Epithelial cell of prostate (primary cell): ENCODE measurements at regions not wholly inside any gene's neighbourhood (a gene's known extent, or its start where the extent isn't known, plus 50 kb on each side); places are given as distances from the start of the nearest gene placed in this dataset.

ENCODE experiments used
- DNase-seq: peaks from one replicate; pipeline ENCODE4 v3.0.0-alpha.2; 2011; ENCODE audit warnings: low read depth, low spot score
- H3K27ac ChIP-seq: fragments of 450-650 bp; 2 replicates; pipeline ENCODE4 v1.5.1; 2017; ENCODE audit warnings: mild to moderate bottlenecking

DNA sequence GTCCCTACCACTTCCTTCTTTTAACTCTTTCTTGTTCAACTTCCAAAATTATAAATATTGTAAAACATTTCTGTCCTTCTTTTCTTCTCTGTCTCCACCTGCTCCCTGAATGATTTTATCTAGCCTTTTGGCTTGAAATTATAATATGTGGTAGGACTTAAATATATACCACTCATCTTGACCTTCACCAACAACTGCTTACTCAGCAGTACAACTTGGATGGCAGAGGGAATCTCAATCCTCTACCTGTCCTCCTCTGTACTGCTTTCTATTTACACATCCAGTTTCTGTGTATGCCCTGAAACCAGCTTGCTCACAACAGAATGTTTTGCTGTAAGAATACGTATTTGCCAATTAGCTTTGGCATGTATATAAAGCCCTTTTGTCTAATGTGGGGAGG is 1392.5 kb downstream of the EPHA7 start:
- no peak for DNase-seq
- no peak overlapping the region for H3K27ac ChIP-seq

DNA sequence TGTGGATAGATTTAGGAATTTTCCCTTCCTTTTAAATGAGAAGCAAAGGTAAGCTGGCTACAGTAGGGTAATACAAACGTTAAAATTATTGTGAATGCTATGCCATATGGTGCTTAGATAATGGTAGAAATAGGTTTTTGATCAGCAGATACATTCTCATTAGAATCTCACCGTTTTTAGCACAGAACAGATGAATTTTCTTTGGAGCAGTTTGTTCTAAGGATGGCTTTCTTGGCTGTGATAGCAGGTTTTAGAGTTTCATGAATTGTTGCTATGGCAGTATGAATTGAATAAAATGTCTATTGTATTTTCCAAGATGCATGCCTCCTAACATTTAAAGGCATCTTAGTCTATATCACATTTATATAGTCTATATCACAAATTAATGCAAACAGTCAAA is 1394.5 kb downstream of the EPHA7 start:
- no peak for DNase-seq
- H3K27ac ChIP-seq, result no peak overlapping the region

DNA sequence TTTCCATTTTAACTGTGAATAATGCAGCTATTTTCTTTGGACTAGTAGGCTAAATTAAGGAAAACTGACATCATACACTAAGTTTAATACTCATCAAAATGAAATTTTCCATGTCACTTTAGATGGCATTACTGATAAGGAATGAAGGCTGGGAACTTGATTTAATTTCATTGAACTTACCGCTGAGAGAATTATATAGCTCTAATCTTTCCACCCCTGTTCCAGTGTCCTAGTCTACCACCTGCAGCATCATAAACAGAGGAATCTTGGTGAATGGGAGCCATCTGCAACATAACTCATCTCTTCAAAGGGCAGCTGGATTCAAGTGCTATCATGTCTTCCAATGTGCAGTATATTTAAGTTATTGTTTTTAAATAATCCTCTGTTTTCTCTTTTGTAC is 1395.2 kb downstream of the EPHA7 start:
- DNase-seq, result no peak
- H3K27ac ChIP-seq, result no peak overlapping the region

DNA sequence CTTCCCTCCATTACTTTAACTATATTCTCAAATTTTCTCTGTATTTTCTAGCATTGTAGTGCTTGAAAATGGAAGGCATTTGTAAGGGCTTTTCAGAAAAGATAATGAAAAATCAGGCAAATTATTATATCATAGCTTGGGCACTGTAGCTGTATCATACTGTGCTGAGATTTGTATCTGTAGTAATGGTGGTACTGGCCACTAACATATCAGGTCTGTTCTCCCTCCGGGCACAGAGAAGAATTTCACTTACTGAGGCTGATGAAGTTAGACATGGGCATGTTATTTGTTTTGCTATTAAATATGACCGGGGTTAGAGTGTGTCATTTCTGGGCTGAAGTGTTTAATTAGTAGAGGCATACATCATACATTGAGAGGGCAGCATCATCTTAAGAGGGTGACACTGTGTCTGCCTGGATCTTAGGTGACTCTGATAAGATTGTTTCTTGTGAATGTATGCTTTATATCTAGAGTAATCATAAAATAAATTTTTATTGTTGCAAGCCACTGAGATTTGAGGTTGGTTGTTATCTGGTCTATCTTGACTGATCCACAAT is 1395.9 kb downstream of the EPHA7 start:
- DNase-seq, result no peak
- no peak overlapping the region for H3K27ac ChIP-seq

DNA sequence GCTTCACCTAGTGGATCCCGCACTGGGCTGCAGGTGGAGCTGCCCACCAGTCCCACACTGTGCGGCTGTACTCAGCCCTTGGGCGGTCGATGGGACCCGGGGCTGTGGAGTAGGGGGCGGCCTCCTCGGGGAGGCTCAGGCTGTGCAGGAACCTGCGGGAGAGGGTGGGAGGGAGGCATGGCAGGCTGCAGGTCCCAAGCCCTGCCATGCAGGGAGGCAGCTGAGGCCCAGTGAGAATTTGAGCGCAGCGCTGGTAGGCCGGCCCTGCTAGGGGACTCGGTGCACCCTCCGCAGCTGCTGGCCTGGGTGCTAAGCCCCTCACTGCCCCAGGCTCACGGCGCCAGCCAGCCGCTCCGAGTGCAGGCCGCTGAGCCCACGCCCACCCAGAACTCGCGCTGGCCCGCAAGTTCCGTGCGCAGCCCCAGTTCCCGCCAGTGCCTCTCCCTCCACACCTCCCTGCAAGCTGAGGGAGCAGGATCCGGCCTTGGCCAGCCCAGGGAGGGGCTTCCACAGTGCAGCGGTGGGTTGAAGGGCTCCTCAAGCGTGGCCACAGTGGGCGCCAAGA is 1407.6 kb downstream of the EPHA7 start:
- H3K27ac ChIP-seq, result no peak overlapping the region
- DNase-seq, result no peak

DNA sequence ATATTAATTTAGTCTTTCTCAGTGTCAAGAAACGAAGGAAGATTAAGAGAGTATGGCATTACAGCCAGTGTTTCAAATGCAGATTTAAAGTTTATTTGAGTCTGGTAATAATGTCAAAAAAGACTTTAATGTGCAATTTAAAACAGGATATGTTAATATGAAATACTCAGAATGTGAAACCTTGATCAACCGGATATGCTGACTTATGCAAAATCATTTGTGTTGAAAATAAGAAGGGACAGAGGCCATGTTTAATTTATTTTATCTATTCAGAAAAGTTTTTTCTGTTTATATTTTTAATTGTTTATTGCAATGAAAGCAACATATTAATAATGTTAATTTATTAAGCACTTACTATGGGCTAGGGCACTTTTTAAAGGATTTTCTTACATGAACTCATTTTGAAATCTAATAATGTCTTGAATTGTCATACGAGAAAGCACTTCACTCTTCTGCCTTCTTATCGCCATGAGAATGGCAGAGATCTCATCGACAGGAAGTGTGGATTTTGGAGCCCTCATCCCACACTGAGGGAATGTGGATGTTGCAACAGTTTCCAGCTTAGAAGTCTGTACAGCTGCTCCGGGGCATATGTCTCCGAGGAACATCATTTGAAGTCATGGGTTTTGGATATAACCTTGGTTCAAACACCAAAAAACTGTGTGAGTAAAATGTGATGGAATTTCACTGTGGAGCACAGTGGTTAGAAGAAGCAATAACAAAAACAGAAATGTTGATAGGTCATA is 1410.4 kb downstream of the EPHA7 start:
- no peak for DNase-seq
- no peak overlapping the region for H3K27ac ChIP-seq

DNA sequence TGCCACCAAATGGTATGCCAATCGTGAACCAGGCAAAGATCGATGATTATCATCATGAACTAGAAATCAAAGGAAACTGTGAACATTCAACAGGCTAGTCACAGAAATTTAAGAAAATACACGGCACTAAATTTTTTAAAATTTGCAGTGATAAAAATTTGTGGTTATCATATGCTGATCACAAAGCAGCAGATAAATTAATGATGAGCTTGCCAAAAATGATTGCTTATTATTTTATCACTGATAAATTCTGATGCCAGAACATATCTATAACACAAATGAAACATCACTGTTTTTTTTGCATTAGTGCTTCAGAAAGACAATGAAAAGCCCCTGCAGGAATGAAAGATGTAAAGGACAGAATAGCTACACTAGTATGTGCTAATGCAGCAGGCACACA is 1413.2 kb upstream of the MAP3K7 start:
- no peak overlapping the region for H3K27ac ChIP-seq
- DNase-seq, result no peak

DNA sequence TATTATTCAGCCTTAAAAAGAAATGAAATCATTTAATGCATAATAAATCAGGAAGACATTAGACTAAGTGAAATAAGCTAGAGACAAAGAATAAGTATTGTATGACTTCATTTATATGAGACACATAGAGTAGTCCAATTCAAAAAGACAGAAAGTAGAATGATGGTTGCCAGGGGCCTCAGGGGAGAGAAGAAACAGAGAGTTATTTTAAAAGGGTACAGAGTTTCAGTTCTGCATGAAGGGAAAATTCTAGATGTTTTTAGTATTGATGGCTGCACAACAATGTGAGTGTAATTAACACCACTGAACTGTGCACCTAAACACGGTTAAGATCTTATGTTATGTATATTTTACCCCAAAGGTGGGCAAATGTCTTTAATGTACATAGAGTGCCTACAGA is 1407.9 kb upstream of the MAP3K7 start:
- DNase-seq, result no peak
- no peak overlapping the region for H3K27ac ChIP-seq

DNA sequence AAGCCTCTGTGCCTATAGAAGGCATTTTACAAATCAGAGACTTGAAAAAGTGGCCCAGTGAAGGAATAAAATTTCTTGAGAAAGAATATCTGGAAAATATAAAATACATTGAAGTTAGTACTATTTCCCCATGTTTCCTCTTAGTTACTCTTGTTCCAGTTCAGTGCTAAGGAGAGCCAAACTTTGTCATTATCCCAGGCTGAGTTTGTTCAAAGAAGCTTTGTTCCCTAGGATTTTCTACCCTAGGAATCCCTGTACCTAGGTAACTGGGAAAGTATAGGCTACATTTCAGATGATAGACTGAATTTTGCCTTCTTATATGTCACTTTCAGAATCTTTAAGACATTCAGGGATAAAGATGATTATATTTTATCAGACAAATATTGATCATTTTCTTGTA is 1395.7 kb upstream of the MAP3K7 start:
- DNase-seq, result no peak

DNA sequence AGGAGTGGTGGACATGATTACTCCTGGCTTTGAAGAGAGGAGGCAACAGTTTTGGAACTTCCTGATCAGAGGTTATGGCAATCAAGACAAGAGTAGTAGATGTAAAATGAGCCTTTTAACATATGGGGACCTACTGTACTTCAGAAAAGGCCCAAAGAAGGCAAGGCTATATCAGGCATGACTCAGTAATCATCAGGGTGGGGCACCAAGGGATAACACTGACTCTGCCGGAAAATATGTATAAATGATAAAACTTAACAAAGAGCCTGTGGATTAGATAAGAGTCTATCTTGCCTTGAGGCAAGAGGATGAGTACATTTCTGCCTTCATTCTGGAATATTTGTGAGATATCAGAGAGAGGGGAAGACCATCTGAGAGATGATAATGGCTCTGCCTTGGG is 1389.9 kb upstream of the MAP3K7 start:
- no peak for DNase-seq
- H3K27ac ChIP-seq, result no peak overlapping the region

More for the DNA sequence above, 1395.7 kb upstream of the MAP3K7 start:
- H3K27ac ChIP-seq, result no peak overlapping the region

DNA sequence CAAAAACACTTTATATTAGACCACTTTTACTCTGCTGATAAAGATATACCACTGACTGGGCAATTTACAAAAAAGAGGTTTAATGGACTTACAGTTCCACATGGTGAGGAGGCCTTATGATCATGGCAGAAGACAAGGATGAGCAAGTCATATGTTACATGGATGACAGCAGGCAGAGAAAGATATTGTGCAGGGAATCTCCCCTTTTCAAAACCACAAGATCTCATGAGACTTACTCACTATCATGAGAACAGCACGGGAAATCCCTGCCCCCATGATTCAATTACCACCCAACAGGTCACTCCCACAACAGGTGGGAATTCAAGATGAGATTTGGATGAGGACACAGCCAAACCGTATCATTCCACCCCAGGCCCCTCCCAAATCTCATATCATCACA is 1383.8 kb upstream of the MAP3K7 start:
- no peak overlapping the region for H3K27ac ChIP-seq
- DNase-seq, result no peak

DNA sequence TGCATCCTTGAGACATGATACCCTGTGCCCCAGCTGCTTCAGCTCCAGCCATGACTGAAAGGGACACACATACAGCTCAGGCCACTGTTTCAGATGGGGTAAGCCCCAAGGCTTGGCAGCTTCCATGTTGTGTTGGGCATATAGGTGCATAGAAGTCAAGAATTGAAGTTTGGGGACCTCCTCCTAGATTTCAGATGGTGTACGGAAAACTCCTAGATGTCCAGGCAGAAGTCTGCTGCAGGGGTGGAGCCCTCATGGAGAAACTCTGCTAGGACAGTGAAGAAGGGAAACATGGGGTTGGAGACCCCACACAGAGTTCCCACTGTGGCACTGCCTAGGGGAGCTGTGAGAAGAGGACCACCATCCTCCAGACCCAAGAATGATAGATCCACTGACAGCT is 1379.0 kb upstream of the MAP3K7 start:
- no peak overlapping the region for H3K27ac ChIP-seq
- DNase-seq, result no peak

DNA sequence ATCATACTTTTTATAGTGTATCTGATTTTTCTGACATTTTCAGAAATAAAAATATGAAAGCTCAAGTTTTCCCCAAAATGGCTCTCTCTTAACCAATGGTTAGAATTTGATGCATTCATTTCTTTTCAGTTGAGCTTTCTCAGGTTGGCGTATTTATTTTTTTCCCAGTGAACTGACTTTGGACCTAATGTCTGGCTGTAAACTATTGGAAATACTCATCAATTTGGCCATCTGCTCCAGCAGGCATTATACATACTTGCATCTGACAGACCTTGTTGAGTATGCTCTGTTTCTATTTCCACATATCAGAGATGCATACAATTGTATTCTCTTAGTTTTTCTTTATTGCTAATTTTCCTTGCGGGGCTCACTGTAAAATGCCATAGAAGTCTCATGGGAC is 1374.8 kb upstream of the MAP3K7 start:
- no peak for DNase-seq
- H3K27ac ChIP-seq, result no peak overlapping the region

DNA sequence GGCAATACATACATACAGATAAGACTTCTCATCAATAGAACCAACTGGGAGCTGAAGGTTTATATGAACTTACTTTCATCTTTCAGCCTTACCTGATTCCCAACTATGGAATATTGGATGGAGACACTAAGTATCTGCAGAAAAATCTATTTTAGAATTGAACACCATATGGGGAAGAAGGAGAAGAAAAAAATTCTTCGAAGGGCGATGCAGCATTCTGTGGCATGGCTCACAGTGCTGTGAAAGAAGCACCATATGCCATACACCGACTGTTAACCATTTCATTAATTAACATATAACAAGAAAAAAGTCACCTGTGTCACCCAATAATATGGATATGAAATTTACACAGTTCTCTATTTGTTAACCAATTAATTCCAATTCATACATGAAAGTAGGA is 1374.4 kb upstream of the MAP3K7 start:
- H3K27ac ChIP-seq, result no peak overlapping the region
- no peak for DNase-seq

DNA sequence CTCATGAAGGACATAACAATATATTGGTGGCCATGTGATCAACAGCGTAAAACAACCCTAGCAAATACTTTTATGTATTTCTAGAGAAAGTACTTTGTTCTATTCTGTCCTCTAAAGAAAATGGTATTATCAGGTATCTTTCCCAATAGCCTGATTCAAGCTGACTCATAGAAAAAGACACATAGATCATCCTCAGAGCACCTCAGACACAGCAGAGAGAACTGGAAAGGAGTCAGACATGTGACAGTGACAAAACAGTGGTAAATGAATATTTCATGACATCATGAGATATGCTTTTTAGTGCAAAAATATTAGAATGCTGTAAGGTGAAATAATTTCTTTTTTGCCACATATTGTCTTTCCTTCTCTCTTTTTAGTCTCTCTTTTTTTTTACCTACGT is 1355.0 kb upstream of the MAP3K7 start:
- no peak for DNase-seq
- no peak overlapping the region for H3K27ac ChIP-seq

DNA sequence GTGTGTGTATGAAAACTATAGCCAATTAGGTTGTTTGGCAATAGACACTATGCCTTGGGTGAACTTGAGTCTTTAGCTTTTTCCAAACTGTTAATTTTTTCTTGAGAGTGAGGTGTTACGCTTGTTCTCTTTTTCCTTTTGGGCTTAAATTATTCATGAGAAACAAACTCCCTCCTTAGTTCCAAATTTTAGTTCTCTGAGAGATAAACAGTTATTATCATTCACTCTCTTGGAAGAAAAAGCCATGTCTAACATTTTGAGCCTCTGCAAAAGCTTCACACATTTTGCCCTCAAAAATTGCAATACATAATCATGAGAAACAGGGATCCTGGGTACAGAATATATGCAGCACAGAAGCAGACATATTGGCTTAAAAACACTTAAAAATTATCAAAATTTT is 1353.9 kb upstream of the MAP3K7 start:
- no peak overlapping the region for H3K27ac ChIP-seq
- DNase-seq, result no peak

DNA sequence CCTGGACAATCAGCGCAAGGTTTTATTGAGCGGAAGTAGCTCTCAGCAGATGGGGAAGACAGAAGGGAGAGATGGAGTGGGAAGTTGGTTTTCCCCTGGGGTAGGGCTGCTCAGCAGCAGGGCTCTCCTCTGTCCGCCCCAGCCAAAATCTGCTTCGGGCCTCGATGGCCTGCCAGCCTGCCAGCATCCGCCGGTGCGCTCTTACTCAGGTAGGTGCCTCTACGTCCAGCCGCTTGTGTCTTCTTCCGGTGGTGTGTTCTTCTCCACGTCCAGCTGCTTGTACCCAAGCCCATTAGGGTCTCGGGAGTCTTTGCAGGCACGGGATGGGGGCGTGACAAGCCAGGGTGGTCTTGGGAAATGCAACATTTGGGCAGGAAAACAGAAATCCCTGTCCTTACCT is 1340.0 kb upstream of the MAP3K7 start:
- DNase-seq, result no peak
- H3K27ac ChIP-seq, result no peak overlapping the region

DNA sequence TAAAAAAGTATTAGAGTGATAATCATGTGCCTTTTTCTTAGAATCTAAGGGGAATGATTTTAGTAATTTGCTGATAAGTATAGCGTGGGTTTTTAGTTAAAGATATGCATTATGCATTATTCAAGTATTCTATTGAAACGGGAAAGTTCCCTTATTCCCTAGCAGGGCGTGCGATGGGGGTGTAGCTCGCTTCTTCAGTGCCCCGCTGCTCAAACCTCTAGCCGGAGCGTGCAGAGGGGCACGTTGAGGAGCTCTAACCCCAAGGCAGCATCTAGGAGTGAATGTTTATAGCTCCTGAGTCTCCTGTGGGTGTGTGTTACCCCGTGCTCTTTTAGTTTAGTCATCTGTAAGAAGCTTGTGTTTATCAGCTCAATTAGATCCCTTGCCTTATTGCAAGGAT is 1339.5 kb upstream of the MAP3K7 start:
- DNase-seq, result no peak
- no peak overlapping the region for H3K27ac ChIP-seq

DNA sequence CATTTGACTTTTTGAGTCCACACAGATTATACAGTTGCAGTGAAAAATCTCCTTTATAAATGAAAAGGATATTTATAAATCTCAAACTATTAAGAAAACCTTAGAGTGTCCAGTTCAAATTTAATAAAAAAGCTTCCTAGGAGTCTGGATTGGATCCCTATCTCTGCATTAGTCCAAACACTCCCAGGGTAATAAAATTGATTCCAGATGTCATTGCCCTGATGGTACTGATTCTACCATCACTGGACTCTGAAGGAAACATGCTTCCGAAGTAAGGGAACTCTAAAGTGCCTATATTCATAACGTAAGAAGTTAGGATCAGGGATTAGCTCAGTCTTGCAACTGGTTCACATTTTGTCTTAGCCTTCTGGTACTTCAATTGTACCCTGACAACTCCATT is 1325.1 kb upstream of the MAP3K7 start:
- DNase-seq, result no peak
- H3K27ac ChIP-seq, result no peak overlapping the region

DNA sequence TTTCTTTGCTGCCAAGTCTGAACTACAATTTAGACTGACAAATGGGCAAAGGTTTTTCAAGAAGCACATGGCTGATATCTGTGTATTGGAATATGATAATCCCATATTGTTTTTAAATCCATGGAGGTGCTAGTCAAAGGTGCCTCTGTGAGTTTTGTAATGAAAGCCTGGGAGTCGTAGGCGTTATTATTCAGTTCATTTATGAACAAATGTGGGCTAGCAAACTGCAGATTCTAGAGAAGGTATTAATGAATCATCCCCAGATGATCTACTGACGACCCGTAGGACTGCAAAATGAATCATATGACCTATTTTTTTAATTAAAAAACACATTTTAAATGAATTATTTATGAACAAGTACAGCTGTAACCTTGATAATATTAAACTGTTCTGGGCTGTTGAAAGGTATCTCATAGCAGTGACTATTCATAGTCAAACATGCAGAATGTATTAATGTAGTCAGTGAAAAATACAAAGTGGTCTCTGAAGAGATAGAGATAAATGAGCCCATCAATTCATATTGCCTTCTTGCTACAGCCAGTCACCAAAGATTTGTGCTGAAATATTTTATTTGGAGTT is 1317.8 kb upstream of the MAP3K7 start:
- DNase-seq, result no peak
- no peak overlapping the region for H3K27ac ChIP-seq

DNA sequence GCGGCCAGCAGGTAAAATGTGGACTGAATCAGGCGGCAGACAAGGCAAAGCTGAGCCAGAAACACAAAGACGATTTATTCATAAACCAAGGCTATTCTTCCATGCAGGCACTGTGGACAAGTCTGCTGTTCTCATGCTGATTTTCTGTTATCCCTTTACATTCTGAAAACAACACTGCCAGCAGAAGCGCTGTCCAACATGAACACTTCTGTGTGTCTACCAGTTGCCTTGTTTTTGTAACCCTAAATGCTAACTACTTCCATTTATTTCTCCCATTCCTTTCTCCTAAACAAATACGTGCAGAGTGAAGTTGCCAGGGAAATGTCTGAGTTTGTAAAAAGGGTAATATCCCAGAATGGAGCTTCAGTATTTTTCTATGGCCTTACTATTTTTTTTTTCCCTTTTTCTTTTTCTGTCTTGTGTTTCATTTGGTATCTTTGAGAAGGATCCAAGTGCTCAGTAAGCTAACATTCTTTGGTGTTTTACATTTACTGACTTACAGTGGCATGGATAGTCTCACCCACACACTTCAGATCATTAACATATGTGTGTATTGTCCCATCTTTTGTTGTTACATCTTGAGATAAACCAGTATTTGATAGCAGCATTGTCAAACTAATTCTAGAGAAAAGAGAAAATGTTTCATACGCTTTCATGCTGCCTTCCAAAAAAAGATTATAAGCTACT is 1308.9 kb upstream of the MAP3K7 start:
- H3K27ac ChIP-seq, result no peak overlapping the region
- no peak for DNase-seq
